ENCODE measurements at regions not wholly inside any gene's neighbourhood (a gene's known extent, or its start where the extent isn't known, plus 50 kb on each side); places are given as distances from the start of the nearest gene placed in this dataset.

DNA sequence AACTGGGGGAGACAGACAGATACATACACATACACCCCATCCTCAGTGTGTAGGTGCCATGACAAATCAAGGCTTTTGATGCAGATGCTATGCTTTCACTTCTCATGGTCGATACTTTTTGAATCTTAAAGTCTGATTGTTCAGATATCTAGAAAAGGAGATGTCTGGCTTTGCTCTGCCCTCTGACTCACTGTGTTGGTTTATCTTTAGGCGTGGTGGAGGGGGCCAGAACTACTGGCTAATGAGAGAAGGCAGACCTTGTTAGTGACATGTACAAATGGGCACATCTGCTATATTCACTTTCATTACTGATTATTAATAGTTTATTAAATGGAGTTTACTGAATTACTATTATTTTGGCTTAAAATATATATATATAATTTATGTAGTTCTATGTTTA, 444.3 kb upstream of the RGS6 start:
- no peak for TF ChIP-seq POLR2A (IDR thresholded peaks at IDR 0.05)
- TF ChIP-seq, protein P1, sequence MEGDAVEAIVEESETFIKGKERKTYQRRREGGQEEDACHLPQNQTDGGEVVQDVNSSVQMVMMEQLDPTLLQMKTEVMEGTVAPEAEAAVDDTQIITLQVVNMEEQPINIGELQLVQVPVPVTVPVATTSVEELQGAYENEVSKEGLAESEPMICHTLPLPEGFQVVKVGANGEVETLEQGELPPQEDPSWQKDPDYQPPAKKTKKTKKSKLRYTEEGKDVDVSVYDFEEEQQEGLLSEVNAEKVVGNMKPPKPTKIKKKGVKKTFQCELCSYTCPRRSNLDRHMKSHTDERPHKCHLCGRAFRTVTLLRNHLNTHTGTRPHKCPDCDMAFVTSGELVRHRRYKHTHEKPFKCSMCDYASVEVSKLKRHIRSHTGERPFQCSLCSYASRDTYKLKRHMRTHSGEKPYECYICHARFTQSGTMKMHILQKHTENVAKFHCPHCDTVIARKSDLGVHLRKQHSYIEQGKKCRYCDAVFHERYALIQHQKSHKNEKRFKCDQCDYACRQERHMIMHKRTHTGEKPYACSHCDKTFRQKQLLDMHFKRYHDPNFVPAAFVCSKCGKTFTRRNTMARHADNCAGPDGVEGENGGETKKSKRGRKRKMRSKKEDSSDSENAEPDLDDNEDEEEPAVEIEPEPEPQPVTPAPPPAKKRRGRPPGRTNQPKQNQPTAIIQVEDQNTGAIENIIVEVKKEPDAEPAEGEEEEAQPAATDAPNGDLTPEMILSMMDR (IDR thresholded peaks at IDR 0.05): no peak
- TF ChIP-seq POLR2AphosphoS5 (IDR thresholded peaks at IDR 0.05): peak in 1 of 4 donors; percentile 27
- TF ChIP-seq EP300 (IDR thresholded peaks at IDR 0.05): no peak

Data from sigmoid colon (tissue), 4 donors.